HepG2 (cell line): ENCODE measurements at regions not wholly inside any gene's neighbourhood (a gene's known extent, or its start where the extent isn't known, plus 50 kb on each side); places are given as distances from the start of the nearest gene placed in this dataset.

ENCODE experiments used
- ATAC-seq: fragments of 200-7000 bp; cut with Tn5 transposase; 3 replicates; pipeline ENCODE4 v1.9.1; 2020; ENCODE audit warnings: mild to moderate bottlenecking, moderate library complexity
- BruUV-seq: library from RNA; stranded (reverse); fragments of 400-500 nt; replicated peaks from 2 replicates; lab custom pipeline; 2021; lab: Mats Ljungman, UMichigan
- CTCF ChIA-PET: fragments of 300-600 bp; formaldehyde crosslinking; extraction: SDS; loops from one replicate; lab custom pipeline; 2021; ENCODE audit warnings: low total read pairs, inconsistent platforms, low intra/inter-chr PET ratio; lab: Yijun Ruan, JAX
- POLR2A ChIA-PET: fragments of 350-600 bp; sonication (Branson Sonifier 250); formaldehyde crosslinking; loops from one replicate; lab custom pipeline; 2020; ENCODE audit warnings: antibody characterized with exemption, inconsistent platforms; lab: Yijun Ruan, JAX
- DNase-seq: peaks from one replicate; pipeline ENCODE4 v3.0.0-alpha.2; 2015; ENCODE audit warnings: low spot score
- FAIRE-seq: peaks from 3 replicates; lab custom pipeline; 2011; peaks lifted over from hg19 to GRCh38; lab: Jason Lieb, UNC
- H2AFZ ChIP-seq: one replicate; pipeline ENCODE4 v1.6.1; 2011; ENCODE audit warnings: low read length, inconsistent platforms
- H3K27ac ChIP-seq: fragments of 300-600 bp; 3 replicates; pipeline ENCODE4 v1.8.0; 2011; ENCODE audit warnings: mixed run types, mild to moderate bottlenecking, mixed read lengths, low read length, inconsistent platforms; ENCODE audit not compliant: insufficient read depth; ENCODE audit errors: extremely low read length
- H3K27me3 ChIP-seq, 2 experiments: fragments of 200-600 bp in 1 of 2; 2 replicates in 1 of 2; 3 replicates in 1 of 2; pipeline versions ENCODE4 v1.6.0 to v1.8.0; 2011; ENCODE audit warnings: low read length in 2 of 2, mild to moderate bottlenecking in 2 of 2, moderate library complexity in 2 of 2, inconsistent platforms in 1 of 2; ENCODE audit not compliant: insufficient read depth in 2 of 2, control insufficient read depth in 1 of 2
- H3K36me3 ChIP-seq, 2 experiments: fragments of 200-600 bp in 1 of 2; replicated peaks in 1 of 2; 2 replicates in 1 of 2; 3 replicates in 1 of 2; pipeline versions ENCODE4 v1.5.1 to v1.8.0; 2011; ENCODE audit warnings: low read length in 2 of 2, inconsistent platforms in 1 of 2; ENCODE audit not compliant: insufficient read depth in 2 of 2, control insufficient read depth in 1 of 2
- H3K4me1 ChIP-seq: 2 replicates; pipeline ENCODE4 v1.5.1; 2012; ENCODE audit warnings: low read length, inconsistent platforms; ENCODE audit not compliant: insufficient read depth
- H3K4me2 ChIP-seq: 2 replicates; pipeline ENCODE4 v1.6.0; 2011; ENCODE audit warnings: low read depth, low read length, inconsistent platforms
- H3K4me3 ChIP-seq, 3 experiments: fragments of 200-600 bp in 1 of 3; sonication (generic), shearing (Covaris generic) in 1 of 3; replicated peaks in 1 of 3; 2 replicates each; pipeline ENCODE4 v1.5.1; 2011 to 2016; ENCODE audit warnings: low read length in 3 of 3, inconsistent platforms in 2 of 3, low read depth in 2 of 3, mild to moderate bottlenecking in 2 of 3, control low read depth in 1 of 3, mixed read lengths in 1 of 3; ENCODE audit not compliant: insufficient read depth in 1 of 3
- H3K79me2 ChIP-seq: one replicate; pipeline ENCODE4 v1.6.1; 2011; ENCODE audit warnings: low read length, inconsistent platforms; ENCODE audit not compliant: insufficient read depth
- H3K9ac ChIP-seq: 2 replicates; pipeline ENCODE4 v1.6.0; 2011; ENCODE audit warnings: mild to moderate bottlenecking, low read depth, low read length, inconsistent platforms; ENCODE audit not compliant: insufficient read depth
- H3K9me3 ChIP-seq: 2 replicates; pipeline ENCODE4 v1.5.1; 2012; ENCODE audit warnings: mild to moderate bottlenecking, low read length
- H4K20me1 ChIP-seq: 2 replicates; pipeline ENCODE4 v1.6.0; 2011; ENCODE audit warnings: inconsistent platforms, mild to moderate bottlenecking, low read length, moderate library complexity; ENCODE audit not compliant: insufficient read depth
- ARID2 ChIP-seq: sonication (generic); formaldehyde crosslinking; IDR thresholded peaks from 2 replicates; pipeline ENCODE4 v1.8.1; 2022; ENCODE audit warnings: mild to moderate bottlenecking, missing genetic modification reagents, borderline replicate concordance
- BCL6 ChIP-seq: IDR thresholded peaks from 2 replicates; pipeline ENCODE4 v1.6.1; 2016; ENCODE audit warnings: missing genetic modification reagents, missing compliant biosample characterization
- BHLHE40 ChIP-seq: IDR thresholded peaks from 2 replicates; pipeline ENCODE4 v1.6.1; 2011; ENCODE audit warnings: low read length, improper control_type of control experiment
- ELF3 ChIP-seq: IDR thresholded peaks from 2 replicates; pipeline ENCODE4 v1.6.1; 2016; ENCODE audit warnings: missing genetic modification reagents, missing compliant biosample characterization
- EP300 ChIP-seq, 3 experiments: sonication (generic) in 1 of 3; formaldehyde crosslinking in 1 of 3; IDR thresholded peaks; 2 replicates each; pipeline versions ENCODE4 v1.5.1 to v1.6.1; 2011 to 2020; ENCODE audit warnings: low read depth in 2 of 3, low read length in 2 of 3, borderline replicate concordance in 1 of 3, improper control_type of control experiment in 1 of 3, mild to moderate bottlenecking in 1 of 3, missing genetic modification reagents in 1 of 3, moderate library complexity in 1 of 3
- MAFF ChIP-seq: IDR thresholded peaks from 2 replicates; pipeline ENCODE4 v1.6.1; 2011; ENCODE audit warnings: low read depth, low read length, improper control_type of control experiment
- MEIS2 ChIP-seq: sonication (generic); formaldehyde crosslinking; IDR thresholded peaks from 2 replicates; pipeline ENCODE4 v1.9.0; 2021; ENCODE audit warnings: mild to moderate bottlenecking, missing genetic modification reagents
- NFYB ChIP-seq: sonication (generic); formaldehyde crosslinking; IDR thresholded peaks from 2 replicates; pipeline ENCODE4 v1.4.0; 2020; ENCODE audit warnings: missing genetic modification reagents
- SP4 ChIP-seq: sonication (generic); formaldehyde crosslinking; IDR thresholded peaks from 2 replicates; pipeline ENCODE4 v1.8.1; 2023; ENCODE audit warnings: mild to moderate bottlenecking, missing genetic modification reagents
- STAG1 ChIP-seq: sonication (generic); formaldehyde crosslinking; IDR thresholded peaks from 2 replicates; pipeline ENCODE4 v1.4.0; 2020; ENCODE audit warnings: missing genetic modification reagents
- TCF7 ChIP-seq: sonication (generic); IDR thresholded peaks from 2 replicates; pipeline ENCODE4 v1.6.1; 2016; ENCODE audit warnings: antibody characterized with exemption, low read depth
- TEAD3 ChIP-seq: optimal IDR thresholded peaks from 2 replicates; pipeline ENCODE3; 2016; ENCODE audit warnings: borderline replicate concordance
- TGIF2 ChIP-seq: IDR thresholded peaks from 2 replicates; pipeline ENCODE4 v1.6.1; 2016; ENCODE audit warnings: control low read depth, missing compliant biosample characterization
- ZBTB7A ChIP-seq: sonication (generic); formaldehyde crosslinking; IDR thresholded peaks from 2 replicates; pipeline ENCODE4 v1.8.0; 2022; ENCODE audit warnings: mild to moderate bottlenecking, missing genetic modification reagents
- ZNF121 ChIP-seq: sonication (generic); formaldehyde crosslinking; IDR thresholded peaks from 2 replicates; pipeline ENCODE4 v1.5.0; 2020; ENCODE audit warnings: mild to moderate bottlenecking, missing genetic modification reagents
- ZNF180 ChIP-seq: sonication (generic); formaldehyde crosslinking; IDR thresholded peaks from 2 replicates; pipeline ENCODE4 v1.4.0; 2020; ENCODE audit warnings: low read depth, missing genetic modification reagents, borderline replicate concordance
- ZNF501 ChIP-seq: sonication (generic); formaldehyde crosslinking; IDR thresholded peaks from 2 replicates; pipeline ENCODE4 v1.5.1; 2020; ENCODE audit warnings: mild to moderate bottlenecking, moderate library complexity, missing genetic modification reagents
- ZNF788 ChIP-seq: sonication (generic); formaldehyde crosslinking; IDR thresholded peaks from 2 replicates; pipeline ENCODE4 v1.5.0; 2020; ENCODE audit warnings: mild to moderate bottlenecking, missing genetic modification reagents, borderline replicate concordance
- ZSCAN25 ChIP-seq: sonication (generic); formaldehyde crosslinking; IDR thresholded peaks from 2 replicates; pipeline ENCODE4 v1.8.0; 2022; ENCODE audit warnings: mild to moderate bottlenecking, missing genetic modification reagents
- WGBS: methylation state at CpG from one replicate; pipeline ENCODE4 v1.1.6; 2017; ENCODE audit warnings: low lambda C conversion rate; 5-methylcytosine and 5-hydroxymethylcytosine counted together
- in situ Hi-C: cut with HindIII; loops from 2 replicates; pipeline ENCODE4 v1.10.0; 2017; ENCODE audit warnings: low pct_unique_long_range_greater_than_20kb; ENCODE audit not compliant: extremely low pct_ligation_motif_present
- intact Hi-C: fragments of 100-400 bp; cut with micrococcal nuclease; formaldehyde crosslinking; loops from one replicate; pipeline ENCODE4 v1.10.0; 2022; ENCODE audit not compliant: unreplicated experiment
- TF ChIP-seq, protein P1 (sequence below): IDR thresholded peaks from 2 replicates; pipeline ENCODE4 v1.4.0; 2020; ENCODE audit warnings: mild to moderate bottlenecking, missing genetic modification reagents

DNA sequence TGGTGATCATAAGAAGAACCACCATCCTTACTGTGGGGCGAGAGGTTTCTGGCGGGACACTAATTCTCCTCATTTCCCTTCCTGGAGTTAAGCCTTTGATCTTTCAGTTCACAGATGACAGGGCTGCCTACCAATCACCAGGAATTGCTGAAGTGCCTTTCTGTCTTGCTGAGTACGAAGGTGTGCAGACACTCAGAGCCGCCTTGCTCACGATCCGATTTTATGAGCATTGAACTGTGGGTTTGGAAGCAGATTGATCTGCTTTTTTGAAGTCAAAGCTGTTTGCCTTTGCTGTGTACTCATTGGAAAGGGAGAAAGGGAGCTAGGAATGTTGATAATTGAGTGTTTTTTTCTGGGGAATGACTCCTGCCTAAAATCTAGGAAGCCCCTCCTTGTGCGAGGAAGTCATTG, 129.1 kb upstream of the SALL4 start:
- Histone ChIP-seq H3K9ac (no peak overlapping the region; the same call in 1 of the 2 replicates), H3K9me3 (no peaks in the 10 kb centered on the region), H2AFZ (peak overlapping the region; percentile 73), H3K27ac (no peak overlapping the region), H3K36me3 (no peaks in the 10 kb centered on the region), H3K27me3 (0 out of 5 replicates have a peak, but pooled peaks cover 0 to 10% of the 10 kb centered on the region in 2 experiments), H3K4me2 (peak overlapping the region; percentile 29), H4K20me1 (no peaks in the 10 kb centered on the region), H3K4me1 (peaks cover 13% of the 10 kb centered on the region), H3K79me2 (no peaks in the 10 kb centered on the region), H3K4me3 (no peak overlapping the region)
- BruUV-seq, result no TSS peak
- TF ChIP-seq MAFF (0 out of 2 replicates have a peak, but pooled peaks have one; percentile 24), ARID2 (CRISPR knock-in tag) (no peak), SP4 (CRISPR knock-in tag) (no peak), ZNF788 (CRISPR knock-in tag) (no peak), ZNF180 (CRISPR knock-in tag) (no peak), TCF7 (peak; percentile 58; the same call in 1 of the 2 replicates), TGIF2 (CRISPR knock-in tag) (0 out of 2 replicates have a peak, but pooled peaks have one; percentile 16), ELF3 (0 out of 2 replicates have a peak, but pooled peaks have one; percentile 26), BCL6 (CRISPR knock-in tag) (peak; percentile 78), BHLHE40 (no peak), ZSCAN25 (CRISPR knock-in tag) (no peak), STAG1 (CRISPR knock-in tag) (0 out of 2 replicates have a peak, but pooled peaks have one; percentile 2), ZBTB7A (0 out of 2 replicates have a peak, but pooled peaks have one; percentile 11), EP300 (IDR thresholded peaks at IDR 0.05; ENCODE audit: low read depth in 2 of 2, low read length in 2 of 2) (no peak), EP300 (CRISPR knock-in tag; IDR thresholded peaks at IDR 0.05; ENCODE audit: borderline replicate concordance) (no peak), NFYB (CRISPR knock-in tag) (peak; percentile 48; the same call in 1 of the 2 replicates), ZNF121 (CRISPR knock-in tag) (no peak), MEIS2 (CRISPR knock-in tag) (no peak), ZNF501 (CRISPR knock-in tag) (0 out of 2 replicates have a peak, but pooled peaks have one; percentile 13), TEAD3 (CRISPR knock-in tag) (peak; percentile 63)
- TF ChIP-seq, protein P1, sequence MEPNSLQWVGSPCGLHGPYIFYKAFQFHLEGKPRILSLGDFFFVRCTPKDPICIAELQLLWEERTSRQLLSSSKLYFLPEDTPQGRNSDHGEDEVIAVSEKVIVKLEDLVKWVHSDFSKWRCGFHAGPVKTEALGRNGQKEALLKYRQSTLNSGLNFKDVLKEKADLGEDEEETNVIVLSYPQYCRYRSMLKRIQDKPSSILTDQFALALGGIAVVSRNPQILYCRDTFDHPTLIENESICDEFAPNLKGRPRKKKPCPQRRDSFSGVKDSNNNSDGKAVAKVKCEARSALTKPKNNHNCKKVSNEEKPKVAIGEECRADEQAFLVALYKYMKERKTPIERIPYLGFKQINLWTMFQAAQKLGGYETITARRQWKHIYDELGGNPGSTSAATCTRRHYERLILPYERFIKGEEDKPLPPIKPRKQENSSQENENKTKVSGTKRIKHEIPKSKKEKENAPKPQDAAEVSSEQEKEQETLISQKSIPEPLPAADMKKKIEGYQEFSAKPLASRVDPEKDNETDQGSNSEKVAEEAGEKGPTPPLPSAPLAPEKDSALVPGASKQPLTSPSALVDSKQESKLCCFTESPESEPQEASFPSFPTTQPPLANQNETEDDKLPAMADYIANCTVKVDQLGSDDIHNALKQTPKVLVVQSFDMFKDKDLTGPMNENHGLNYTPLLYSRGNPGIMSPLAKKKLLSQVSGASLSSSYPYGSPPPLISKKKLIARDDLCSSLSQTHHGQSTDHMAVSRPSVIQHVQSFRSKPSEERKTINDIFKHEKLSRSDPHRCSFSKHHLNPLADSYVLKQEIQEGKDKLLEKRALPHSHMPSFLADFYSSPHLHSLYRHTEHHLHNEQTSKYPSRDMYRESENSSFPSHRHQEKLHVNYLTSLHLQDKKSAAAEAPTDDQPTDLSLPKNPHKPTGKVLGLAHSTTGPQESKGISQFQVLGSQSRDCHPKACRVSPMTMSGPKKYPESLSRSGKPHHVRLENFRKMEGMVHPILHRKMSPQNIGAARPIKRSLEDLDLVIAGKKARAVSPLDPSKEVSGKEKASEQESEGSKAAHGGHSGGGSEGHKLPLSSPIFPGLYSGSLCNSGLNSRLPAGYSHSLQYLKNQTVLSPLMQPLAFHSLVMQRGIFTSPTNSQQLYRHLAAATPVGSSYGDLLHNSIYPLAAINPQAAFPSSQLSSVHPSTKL (CRISPR knock-in tag), result 0 out of 2 replicates have a peak, but pooled peaks have one; percentile 16
- CTCF ChIA-PET, result no interaction called here
- intact Hi-C loops (no loop called here), in situ Hi-C loops (no loop called here)
- POLR2A ChIA-PET, result no interaction called here
- 11% methylated on average over 7 of the region's 7 CpGs for WGBS
- peak; percentile 30 for DNase-seq
- peak; percentile 81 for ATAC-seq
- peak; percentile 82 for FAIRE-seq
